Peyer's patch (tissue), 4 donors: ENCODE measurements at regions not wholly inside any gene's neighbourhood (a gene's known extent, or its start where the extent isn't known, plus 50 kb on each side); places are given as distances from the start of the nearest gene placed in this dataset.

Experiments
- POLR2A ChIP-seq, 2 donors: fragments of 450-650 bp; IDR thresholded peaks; one replicate each; pipeline ENCODE4 v1.5.1; 2017; ENCODE audit warnings: antibody characterized with exemption in 2 of 2, mild to moderate bottlenecking in 2 of 2, moderate library complexity in 2 of 2
- TF ChIP-seq, protein P1 (sequence below), 6 experiments: fragments of 450-650 bp in 4 of 6; fragments of 200-600 bp in 2 of 6; sonication (generic) in 1 of 6; IDR thresholded peaks; one replicate each; pipeline ENCODE4 v1.5.1; 2017 to 2019; ENCODE audit warnings: antibody characterized with exemption in 6 of 6, mild to moderate bottlenecking in 3 of 6, moderate library complexity in 1 of 6

DNA sequence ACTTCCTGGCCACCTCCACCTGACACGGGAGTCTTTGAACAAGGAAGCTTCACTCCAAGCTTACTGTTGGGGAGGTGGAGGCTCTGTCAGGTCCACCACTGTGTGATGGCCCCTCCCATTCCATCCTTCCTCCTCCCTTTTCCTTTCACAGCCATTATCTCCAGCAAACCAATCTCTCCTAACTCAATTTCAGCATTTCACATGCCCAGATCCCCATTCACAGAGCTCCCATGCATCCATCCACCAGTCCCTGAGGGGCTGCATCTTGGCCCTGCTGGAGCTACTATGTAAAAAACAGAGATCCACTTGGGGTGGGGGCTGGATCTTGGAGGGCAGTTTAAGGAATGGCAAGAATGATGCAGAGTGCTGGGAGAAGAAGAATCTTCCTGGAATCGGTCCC lies 129.0 kb upstream of the COPS8 start:
- TF ChIP-seq, protein P1, sequence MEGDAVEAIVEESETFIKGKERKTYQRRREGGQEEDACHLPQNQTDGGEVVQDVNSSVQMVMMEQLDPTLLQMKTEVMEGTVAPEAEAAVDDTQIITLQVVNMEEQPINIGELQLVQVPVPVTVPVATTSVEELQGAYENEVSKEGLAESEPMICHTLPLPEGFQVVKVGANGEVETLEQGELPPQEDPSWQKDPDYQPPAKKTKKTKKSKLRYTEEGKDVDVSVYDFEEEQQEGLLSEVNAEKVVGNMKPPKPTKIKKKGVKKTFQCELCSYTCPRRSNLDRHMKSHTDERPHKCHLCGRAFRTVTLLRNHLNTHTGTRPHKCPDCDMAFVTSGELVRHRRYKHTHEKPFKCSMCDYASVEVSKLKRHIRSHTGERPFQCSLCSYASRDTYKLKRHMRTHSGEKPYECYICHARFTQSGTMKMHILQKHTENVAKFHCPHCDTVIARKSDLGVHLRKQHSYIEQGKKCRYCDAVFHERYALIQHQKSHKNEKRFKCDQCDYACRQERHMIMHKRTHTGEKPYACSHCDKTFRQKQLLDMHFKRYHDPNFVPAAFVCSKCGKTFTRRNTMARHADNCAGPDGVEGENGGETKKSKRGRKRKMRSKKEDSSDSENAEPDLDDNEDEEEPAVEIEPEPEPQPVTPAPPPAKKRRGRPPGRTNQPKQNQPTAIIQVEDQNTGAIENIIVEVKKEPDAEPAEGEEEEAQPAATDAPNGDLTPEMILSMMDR (IDR thresholded peaks at IDR 0.05): no peak
- no peak for TF ChIP-seq POLR2A (IDR thresholded peaks at IDR 0.05)
